HG03439 (cell line): ENCODE measurements at regions not wholly inside any gene's neighbourhood (a gene's known extent, or its start where the extent isn't known, plus 50 kb on each side); places are given as distances from the start of the nearest gene placed in this dataset.
"Not testable (repeated sequence)": the region's sequence is repeated elsewhere in the genome, so short reads cannot be mapped to it uniquely, and the experiment has no call there.

Experiments used
- ATAC-seq: cut with Tn5 transposase; IDR thresholded peaks from one replicate; pipeline ENCODE4 v1.9.1; 2021; ENCODE audit warnings: mild to moderate bottlenecking, moderate library complexity; ENCODE audit not compliant: unreplicated experiment

GRCh38 chr3:102032491-102033383 is 183.4 kb downstream of the NFKBIZ start:
- ATAC-seq: no peak

- peak; percentile 40 for ATAC-seq
Measured at GRCh38 chr3:102034639-102035451, 185.5 kb downstream of the NFKBIZ start.

- no peak for ATAC-seq
Measured at GRCh38 chr3:102036017-102036416, 186.7 kb downstream of the NFKBIZ start.

DNA sequence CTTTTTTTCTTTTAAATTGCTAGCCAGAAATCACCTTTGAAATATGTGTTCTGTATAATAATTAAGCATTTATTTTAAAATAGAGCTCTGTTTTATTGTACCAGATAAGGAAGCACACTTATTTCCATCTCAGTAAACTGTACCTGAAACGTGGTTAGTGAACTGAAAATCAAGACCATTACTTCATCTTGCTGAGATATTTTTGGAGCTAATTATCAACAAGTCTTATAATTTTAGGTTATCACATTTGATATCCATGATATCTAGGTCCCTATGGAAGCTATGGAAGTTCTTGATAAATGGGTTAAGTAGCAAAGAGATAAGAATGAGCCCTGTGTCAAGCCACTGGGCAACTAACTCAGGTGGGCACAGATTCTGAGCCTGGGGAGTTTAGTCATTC is 187.2 kb downstream of the NFKBIZ start:
- no peak for ATAC-seq

GRCh38 chr3:102037209-102037608 is 187.9 kb downstream of the NFKBIZ start:
- no peak for ATAC-seq

GRCh38 chr3:102037791-102038190 is 188.5 kb downstream of the NFKBIZ start:
- no peak for ATAC-seq

DNA sequence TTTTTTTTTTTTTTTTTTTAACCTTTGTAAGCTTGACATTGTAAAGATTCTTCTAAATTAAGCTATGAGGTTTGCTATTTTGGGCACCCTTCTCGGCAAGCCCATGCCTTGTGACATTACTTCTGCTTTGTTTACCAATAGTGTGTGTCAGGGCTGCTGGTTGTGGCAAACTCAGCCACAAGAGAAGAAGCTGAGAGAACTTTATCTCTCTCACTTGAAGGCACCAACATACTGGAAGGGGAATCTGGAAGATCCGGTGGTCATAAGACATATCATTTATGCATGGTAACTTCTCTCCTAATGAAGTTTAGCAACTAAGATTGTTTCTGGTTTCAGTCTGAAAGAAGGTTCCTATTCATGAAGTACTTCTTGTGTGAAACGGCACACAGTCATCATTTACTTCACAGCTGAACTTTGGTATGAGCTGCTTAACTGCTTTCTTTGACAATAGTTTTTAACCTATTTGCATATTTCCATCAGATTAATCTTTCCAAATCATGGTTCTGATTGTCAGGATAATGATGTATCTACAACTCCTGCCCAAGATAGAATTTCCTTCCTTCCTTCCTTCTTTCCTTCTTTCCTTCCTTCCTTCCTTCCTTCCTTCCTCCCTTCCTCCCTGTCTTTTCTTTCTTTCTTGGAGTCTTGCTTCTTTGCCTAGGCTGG is 189.3 kb downstream of the NFKBIZ start:
- ATAC-seq: peak; percentile 89

- not testable (repeated sequence) for ATAC-seq
Measured at GRCh38 chr3:102040144-102040543, 190.8 kb downstream of the NFKBIZ start.

DNA sequence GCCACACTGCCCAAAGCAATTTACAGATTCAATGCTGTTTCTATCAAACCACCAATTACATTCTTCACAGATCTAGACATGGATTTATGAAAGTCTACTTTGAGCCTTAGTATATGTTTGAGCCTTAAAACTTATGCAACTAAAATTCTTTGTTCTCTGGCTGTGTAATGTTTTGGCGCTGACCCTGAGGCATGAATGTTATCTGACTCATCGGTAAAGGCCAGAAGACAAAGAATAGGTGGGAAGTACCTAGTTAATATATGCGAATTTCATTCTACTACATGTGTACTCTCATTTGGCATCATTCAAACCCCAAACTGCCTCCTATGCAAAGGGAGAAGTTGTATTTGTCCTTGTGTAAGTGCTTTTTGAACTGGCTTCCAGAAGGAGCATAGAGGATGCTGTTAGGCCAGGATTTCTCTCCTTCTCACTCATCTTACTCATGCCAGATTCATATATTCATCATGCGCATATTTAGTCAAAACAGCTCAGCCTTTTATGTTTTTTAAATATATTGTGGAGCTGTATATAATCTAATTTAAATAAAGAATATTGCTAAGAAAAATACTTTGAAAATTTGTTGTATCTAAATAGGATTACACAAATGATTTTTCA is 204.2 kb downstream of the NFKBIZ start:
- ATAC-seq: peak; percentile 55

GRCh38 chr3:102054543-102055080 is 205.3 kb downstream of the NFKBIZ start:
- ATAC-seq: no peak

- ATAC-seq: peak; percentile 69
Measured at GRCh38 chr3:102057781-102058421, 208.6 kb downstream of the NFKBIZ start.

DNA sequence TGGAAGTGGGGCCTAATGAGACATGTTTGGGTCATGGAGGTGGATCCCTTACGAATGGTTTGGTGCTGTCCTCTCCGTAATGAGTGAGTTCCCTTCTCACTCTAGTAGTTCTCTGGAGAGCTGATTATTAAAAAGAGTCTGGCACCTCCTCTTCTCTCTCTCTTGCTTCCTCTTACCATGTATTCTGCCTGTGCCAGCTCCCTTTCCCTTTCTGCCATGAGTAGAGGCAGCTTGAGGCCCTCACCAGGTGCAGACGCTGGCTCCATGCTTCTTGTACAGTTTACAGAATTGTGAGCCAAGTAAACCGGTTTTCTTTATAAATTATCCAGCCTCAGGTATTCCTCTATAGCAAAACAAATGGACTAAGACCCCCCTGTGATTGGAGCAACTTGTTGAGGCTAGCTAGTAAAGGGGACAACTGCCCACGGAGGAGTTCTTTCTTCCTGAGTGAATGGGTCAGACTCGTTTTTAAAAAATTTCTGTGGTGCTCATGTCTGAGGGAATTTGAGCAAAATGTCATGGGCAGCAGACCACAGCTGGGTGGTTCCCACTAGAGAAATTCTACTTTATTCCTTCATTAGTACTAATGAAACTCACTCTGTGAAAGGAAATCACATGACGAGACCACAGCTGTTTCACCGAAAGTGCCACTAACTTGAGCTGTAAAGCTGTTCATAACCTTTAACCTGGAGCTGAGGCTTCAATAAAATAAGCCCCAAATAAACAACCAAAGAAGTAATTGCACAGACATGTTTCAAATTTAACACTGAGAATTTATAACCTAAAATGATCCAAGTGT is 210.0 kb downstream of the NFKBIZ start:
- peak; percentile 83 for ATAC-seq

- ATAC-seq: no peak
Measured at GRCh38 chr3:102060814-102061213, 211.5 kb downstream of the NFKBIZ start.

DNA sequence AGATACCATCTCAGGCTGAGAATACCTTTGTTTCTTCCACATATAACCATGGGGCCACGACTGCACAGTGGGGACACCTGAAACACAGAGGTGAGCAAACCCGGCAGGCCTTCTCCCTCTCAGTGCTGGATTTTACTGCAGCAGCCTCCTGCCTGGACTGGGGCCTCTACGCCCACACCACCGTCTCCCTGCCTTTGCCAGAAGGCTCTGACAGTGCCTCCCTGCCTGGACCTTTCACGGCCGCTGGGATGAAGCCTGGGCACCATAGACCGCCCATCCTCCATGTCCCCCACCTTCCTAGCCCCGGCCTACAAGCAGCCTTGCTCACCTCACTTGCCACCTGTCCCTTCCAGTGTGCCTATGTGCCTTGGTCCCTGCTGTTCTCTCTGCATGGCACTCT is 214.3 kb downstream of the NFKBIZ start:
- no peak for ATAC-seq

DNA sequence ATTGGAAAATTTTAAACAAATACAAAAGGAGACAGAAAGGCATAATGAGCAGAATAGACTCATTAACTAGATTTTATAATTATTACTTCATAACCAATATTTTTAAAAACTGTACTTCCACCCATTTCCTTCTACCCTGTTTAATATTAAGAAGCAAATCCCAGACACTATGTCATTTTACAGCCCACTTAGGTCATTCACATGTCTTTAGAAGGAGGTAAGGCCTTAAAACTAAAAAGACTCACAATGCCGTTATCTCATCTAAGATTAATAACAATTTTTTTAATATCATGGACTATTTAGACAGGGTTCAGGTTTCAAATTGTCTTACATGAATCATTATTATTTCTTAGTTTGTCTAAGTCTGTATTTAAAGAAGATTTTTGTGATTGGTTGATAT is 217.2 kb downstream of the NFKBIZ start:
- ATAC-seq: no peak

DNA sequence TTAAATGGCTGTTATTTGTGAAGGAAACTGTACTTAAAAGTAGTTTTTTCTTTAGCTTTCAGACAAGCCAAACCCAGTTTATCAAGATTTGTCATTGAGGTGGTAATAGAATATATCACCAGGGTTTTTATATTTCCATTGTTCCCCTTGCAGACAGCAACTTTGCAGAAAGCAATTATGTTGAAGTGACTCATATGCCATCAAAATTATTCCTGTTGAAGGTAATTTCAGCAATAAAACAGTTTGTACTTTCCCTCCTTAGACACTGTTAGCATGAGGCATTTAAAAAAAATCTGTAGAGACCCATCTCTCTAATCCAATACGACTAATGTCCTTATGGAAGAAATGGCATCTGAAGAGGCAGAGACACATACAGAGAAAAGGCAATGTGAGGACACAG is 219.0 kb downstream of the NFKBIZ start:
- no peak for ATAC-seq

DNA sequence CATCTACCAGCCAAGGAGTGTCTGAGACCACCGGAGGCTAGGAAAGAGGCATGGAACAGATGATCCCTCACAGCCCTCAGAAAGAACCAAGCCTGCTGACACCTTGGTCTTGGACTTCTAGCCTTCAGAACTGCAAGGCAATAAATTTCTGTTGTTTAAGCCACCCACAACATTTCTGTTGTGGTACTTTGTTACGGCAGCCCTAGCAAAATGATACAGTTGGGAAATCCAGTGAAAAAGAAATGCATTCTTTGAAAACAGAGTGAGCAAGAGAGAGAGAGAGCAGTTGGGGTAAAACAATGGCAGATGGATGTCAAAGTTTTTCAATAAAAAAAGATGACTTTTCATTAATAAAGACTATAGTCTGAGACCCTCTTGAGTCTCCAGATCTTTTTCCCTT is 219.4 kb downstream of the NFKBIZ start:
- no peak for ATAC-seq

- ATAC-seq: no peak
Measured at GRCh38 chr3:102069211-102069662, 219.9 kb downstream of the NFKBIZ start.

GRCh38 chr3:102074946-102075345 is 225.6 kb downstream of the NFKBIZ start:
- ATAC-seq: no peak
